Heart left ventricle (tissue), 16 donors: ENCODE measurements at regions not wholly inside any gene's neighbourhood (a gene's known extent, or its start where the extent isn't known, plus 50 kb on each side); places are given as distances from the start of the nearest gene placed in this dataset.

Experiments
- ATAC-seq, 4 donors: fragments of 200-7000 bp; cut with Tn5 transposase; one replicate each; pipeline ENCODE4 v1.9.1; 2020 to 2022; ENCODE audit warnings: moderate library complexity in 4 of 4, mild to moderate bottlenecking in 3 of 4, moderate number of reproducible peaks in 1 of 4
- DNase-seq, 5 donors: peaks; one replicate each; pipeline ENCODE4 v3.0.0-alpha.2; 2020
- H3K27ac ChIP-seq, 12 donors: fragments of 200-600 bp; sonication (generic) in 4 of 12; one replicate each; pipeline versions ENCODE4 v1.5.0 to v1.8.0; 2016 to 2022; ENCODE audit warnings: mild to moderate bottlenecking in 2 of 12
- H3K27me3 ChIP-seq, 9 donors: fragments of 200-600 bp; sonication (generic) in 2 of 9; one replicate each; pipeline versions ENCODE4 v1.5.1 to v1.8.0; 2016 to 2022; ENCODE audit warnings: mild to moderate bottlenecking in 3 of 9
- H3K36me3 ChIP-seq, 9 donors: fragments of 200-600 bp; sonication (generic) in 2 of 9; one replicate each; pipeline versions ENCODE4 v1.5.0 to v1.8.0; 2018 to 2022; ENCODE audit warnings: mild to moderate bottlenecking in 2 of 9
- H3K4me1 ChIP-seq, 12 donors: fragments of 200-600 bp; sonication (generic) in 4 of 12; one replicate each; pipeline versions ENCODE4 v1.5.0 to v1.8.0; 2016 to 2022; ENCODE audit warnings: mild to moderate bottlenecking in 3 of 12
- H3K4me3 ChIP-seq, 12 donors: fragments of 200-600 bp; sonication (generic) in 4 of 12; one replicate each; pipeline versions ENCODE4 v1.5.0 to v1.8.0; 2017 to 2022; ENCODE audit warnings: mild to moderate bottlenecking in 9 of 12, moderate library complexity in 4 of 12
- H3K9me3 ChIP-seq, 12 donors: fragments of 200-600 bp; sonication (generic) in 4 of 12; one replicate each; pipeline versions ENCODE4 v1.5.0 to v1.8.0; 2016 to 2022; ENCODE audit warnings: mild to moderate bottlenecking in 1 of 12
- CTCF ChIP-seq, 12 donors: fragments of 200-600 bp; sonication (generic) in 4 of 12; IDR thresholded peaks; one replicate each; pipeline versions ENCODE4 v1.5.0 to v1.8.0; 2018 to 2022; ENCODE audit warnings: antibody characterized with exemption in 12 of 12, mild to moderate bottlenecking in 5 of 12
- POLR2A ChIP-seq, 2 donors: fragments of 450-650 bp; IDR thresholded peaks; one replicate each; pipeline ENCODE4 v1.6.1; 2017; ENCODE audit warnings: antibody characterized with exemption in 2 of 2, mild to moderate bottlenecking in 2 of 2, moderate library complexity in 2 of 2
- WGBS, 4 donors: extraction: QIAGEN DNeasy Blood & Tissue Kit in 2 of 4; methylation state at CpG; one replicate each; pipeline versions ENCODE4 v1.1.5 to v1.1.7; 2013 to 2018; 5-methylcytosine and 5-hydroxymethylcytosine counted together
- intact Hi-C, 10 donors: fragments of 100-400 bp; cut with DNase I; formaldehyde crosslinking; loops; one replicate each; pipeline versions ENCODE4 v1.11.1 to v1.14.2; 2022
- donor health status: ischemic (EF 13 %, LVEDD 7.1; RV severe dilation, severe dysfunction).
- donor health status: healthy with polysubstance abuse.
- donor health status: DM: no; HTN: yes; CAD: no.
- donor health status: DM: no; HTN: no; CAD: no.
- donor health status: ischemic (EF 25% LVEDD 6.9; RV normal size, moderate dysfunction).
- donor health status: ischemic (EF 25% LVEDD 5.7; RV mildly dilated, moderate dysfunction).
- donor health status: healthy.
- donor health status: DM: yes; HTN: yes; CAD: no.
- donor health status: ischemic (EF 35%, LVEDD 5.7; RV mildly dilated, moderate dysfunction).
- donor health status: nonischemic (EF 11% LVEDD 7.7; RV severe dilation, severe dysfunction).
- donor health status: DM: yes; HTN: yes; CAD: no.
- donor health status: PGD.
- donor health status: ischemic (EF 29% LVEDD 5.4; RV normal size, mild dysfunction).
- donor health status: nonischemic (EF 23%, LVEDD 6.1; RV moderate dilation, normal function).

GRCh38 chr2:30321466-30321865 is 90.1 kb downstream of the LBH start:
- DNase-seq (no peak), ATAC-seq (no peak)
- Histone ChIP-seq H3K4me3 (no peak overlapping the region), H3K4me1 (peaks cover 0 to 19% (median 0%) of the 10 kb centered on the region in 12 donors), H3K27me3 (no peaks in the 10 kb centered on the region), H3K36me3 (no peaks in the 10 kb centered on the region), H3K27ac (peak overlapping the region in 1 of 12 donors; percentile 19), H3K9me3 (no peaks in the 10 kb centered on the region)
- TF ChIP-seq POLR2A (IDR thresholded peaks at IDR 0.05), result no peak
- no peak for TF ChIP-seq CTCF (IDR thresholded peaks at IDR 0.05)
- intact Hi-C loops, result no loop called here
- 78 to 86% (median 80%) methylated on average over 3 of the region's 3 CpGs for WGBS, 4 donors

GRCh38 chr2:30323499-30323898 is 92.2 kb downstream of the LBH start:
- Histone ChIP-seq H3K36me3 (no peaks in the 10 kb centered on the region), H3K4me1 (peaks cover 0 to 19% (median 0%) of the 10 kb centered on the region in 12 donors), H3K27me3 (no peaks in the 10 kb centered on the region), H3K4me3 (no peak overlapping the region), H3K9me3 (no peaks in the 10 kb centered on the region), H3K27ac (no peak overlapping the region)
- intact Hi-C loops, result no loop called here
- TF ChIP-seq CTCF (IDR thresholded peaks at IDR 0.05) (no peak), POLR2A (IDR thresholded peaks at IDR 0.05) (no peak)
- DNase-seq (no peak), ATAC-seq (no peak)
- WGBS, 4 donors, result 89 to 95% (median 92%) methylated on average over 4 to 7 of the region's 7 CpGs

GRCh38 chr2:30324245-30324908 is 93.0 kb downstream of the LBH start:
- H3K27me3 ChIP-seq, result no peaks in the 10 kb centered on the region
- no peaks in the 10 kb centered on the region for H3K9me3 ChIP-seq
- H3K4me1 ChIP-seq, result peaks cover 0 to 19% (median 0%) of the 10 kb centered on the region in 12 donors
- intact Hi-C loops, result no loop called here
- no peak overlapping the region for H3K4me3 ChIP-seq
- whole genome bisulfite sequencing, 4 donors, result 95 to 96% (median 95%) methylated on average over 4 of the region's 4 CpGs
- TF ChIP-seq POLR2A (IDR thresholded peaks at IDR 0.05) (no peak), CTCF (IDR thresholded peaks at IDR 0.05) (no peak)
- no peaks in the 10 kb centered on the region for H3K36me3 ChIP-seq
- DNase-seq (no peak), ATAC-seq (no peak)
- no peak overlapping the region for H3K27ac ChIP-seq

- Histone ChIP-seq H3K4me3 (no peak overlapping the region), H3K36me3 (no peaks in the 10 kb centered on the region), H3K9me3 (no peaks in the 10 kb centered on the region), H3K27ac (no peak overlapping the region), H3K4me1 (peaks cover 0 to 19% (median 0%) of the 10 kb centered on the region in 12 donors), H3K27me3 (no peaks in the 10 kb centered on the region)
- ATAC-seq (no peak), DNase-seq (no peak)
- 91 to 95% (median 94%) methylated on average over 4 of the region's 4 CpGs for WGBS, 4 donors
- TF ChIP-seq CTCF (IDR thresholded peaks at IDR 0.05) (no peak), POLR2A (IDR thresholded peaks at IDR 0.05) (no peak)
- intact Hi-C loops, result no loop called here
These were observed 94.4 kb downstream of the LBH start for GRCh38 chr2:30325600-30326328.
